ENCODE measurements at regions not wholly inside any gene's neighbourhood (a gene's known extent, or its start where the extent isn't known, plus 50 kb on each side); places are given as distances from the start of the nearest gene placed in this dataset.

DNA sequence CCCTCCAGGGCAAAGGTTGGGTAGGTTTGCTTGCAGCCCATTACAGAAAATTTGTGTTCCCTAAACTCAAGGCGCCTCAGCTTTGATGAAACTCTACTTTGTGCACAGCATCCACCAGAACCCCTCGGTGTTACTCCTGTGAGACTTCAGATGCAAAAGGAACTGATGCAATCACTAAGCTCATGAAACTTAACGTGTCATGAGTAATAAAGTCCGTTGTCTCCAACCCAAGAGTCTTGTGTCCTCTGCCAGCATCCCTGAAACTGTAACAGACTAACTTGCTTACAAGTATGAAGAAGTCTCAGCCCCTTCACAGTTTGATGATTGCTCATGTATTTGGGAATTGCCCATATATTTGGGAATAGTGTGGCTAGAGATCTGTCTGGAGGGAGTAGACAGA, 74.8 kb upstream of the MARCHF10 start:
- no peak overlapping the region for H3K27ac ChIP-seq (ENCODE audit: low read depth, low read length, severe bottlenecking)
- WGBS, 2 experiments (ENCODE audit: insufficient coverage in 2 of 2), result 95 to 100% methylated on average over 2 to 4 of the region's 4 CpGs
- no peaks in the 10 kb centered on the region for H3K36me3 ChIP-seq (ENCODE audit: control insufficient read depth, insufficient read depth, low read length)
- H3K9me3 ChIP-seq (ENCODE audit: control insufficient read depth, low read length), result no peaks in the 10 kb centered on the region
- H3K4me3 ChIP-seq (ENCODE audit: extremely low read depth, insufficient read depth, low read length, poor library complexity, severe bottlenecking), result no peak overlapping the region
- H3K4me1 ChIP-seq (ENCODE audit: control insufficient read depth, insufficient read depth, low read length, poor library complexity, severe bottlenecking), result no peaks in the 10 kb centered on the region

DNA sequence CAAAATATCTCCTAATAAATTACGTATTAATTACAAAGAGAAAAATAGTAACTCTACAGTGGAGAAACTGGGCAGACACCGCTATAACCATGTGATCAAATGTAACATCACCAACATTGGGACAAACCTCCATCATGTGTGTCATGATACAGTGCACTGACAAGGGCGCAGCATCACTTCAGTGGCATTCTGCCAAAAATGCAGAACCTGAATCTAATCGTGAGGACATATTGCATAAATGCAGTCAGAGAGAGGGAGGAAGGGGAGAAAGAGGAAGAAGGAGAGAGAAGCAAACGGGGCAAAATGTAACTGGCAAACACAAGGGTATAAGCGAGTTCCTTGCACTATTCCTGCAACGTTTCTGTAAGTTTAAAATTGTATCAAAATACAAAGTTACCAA, 74.2 kb upstream of the MARCHF10 start:
- H3K27ac ChIP-seq (ENCODE audit: low read depth, low read length, severe bottlenecking), result no peak overlapping the region
- H3K4me1 ChIP-seq (ENCODE audit: control insufficient read depth, insufficient read depth, low read length, poor library complexity, severe bottlenecking), result no peaks in the 10 kb centered on the region
- no peaks in the 10 kb centered on the region for H3K9me3 ChIP-seq (ENCODE audit: control insufficient read depth, low read length)
- H3K36me3 ChIP-seq (ENCODE audit: control insufficient read depth, insufficient read depth, low read length), result no peaks in the 10 kb centered on the region
- 88 to 97% methylated on average over 4 to 6 of the region's 7 CpGs for WGBS, 2 experiments (ENCODE audit: insufficient coverage in 2 of 2)
- no peak overlapping the region for H3K4me3 ChIP-seq (ENCODE audit: extremely low read depth, insufficient read depth, low read length, poor library complexity, severe bottlenecking)

DNA sequence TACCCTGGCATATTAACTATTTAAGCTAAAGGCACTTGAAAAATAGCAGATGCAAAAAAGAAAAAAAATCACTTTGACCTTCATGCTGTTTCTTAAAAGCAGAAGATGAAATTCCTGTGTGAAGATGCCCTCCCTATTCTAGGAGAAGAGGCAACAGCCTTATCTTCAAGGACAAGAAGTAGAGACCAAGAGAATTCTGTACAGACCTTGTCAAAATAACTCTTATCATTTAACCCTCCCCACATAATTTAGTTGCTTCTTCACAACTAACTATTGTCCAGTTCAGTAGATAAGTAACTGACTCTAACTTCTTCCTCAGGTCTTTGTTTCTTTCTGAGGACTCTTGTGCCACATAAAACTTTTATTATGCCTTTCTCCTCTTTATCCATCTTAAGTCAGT, 72.0 kb upstream of the MARCHF10 start:
- Histone ChIP-seq H3K36me3 (ENCODE audit: control insufficient read depth, insufficient read depth, low read length) (no peaks in the 10 kb centered on the region), H3K4me1 (ENCODE audit: control insufficient read depth, insufficient read depth, low read length, poor library complexity, severe bottlenecking) (no peaks in the 10 kb centered on the region), H3K27ac (ENCODE audit: low read depth, low read length, severe bottlenecking) (no peak overlapping the region), H3K9me3 (ENCODE audit: control insufficient read depth, low read length) (no peaks in the 10 kb centered on the region), H3K4me3 (ENCODE audit: extremely low read depth, insufficient read depth, low read length, poor library complexity, severe bottlenecking) (no peak overlapping the region)

DNA sequence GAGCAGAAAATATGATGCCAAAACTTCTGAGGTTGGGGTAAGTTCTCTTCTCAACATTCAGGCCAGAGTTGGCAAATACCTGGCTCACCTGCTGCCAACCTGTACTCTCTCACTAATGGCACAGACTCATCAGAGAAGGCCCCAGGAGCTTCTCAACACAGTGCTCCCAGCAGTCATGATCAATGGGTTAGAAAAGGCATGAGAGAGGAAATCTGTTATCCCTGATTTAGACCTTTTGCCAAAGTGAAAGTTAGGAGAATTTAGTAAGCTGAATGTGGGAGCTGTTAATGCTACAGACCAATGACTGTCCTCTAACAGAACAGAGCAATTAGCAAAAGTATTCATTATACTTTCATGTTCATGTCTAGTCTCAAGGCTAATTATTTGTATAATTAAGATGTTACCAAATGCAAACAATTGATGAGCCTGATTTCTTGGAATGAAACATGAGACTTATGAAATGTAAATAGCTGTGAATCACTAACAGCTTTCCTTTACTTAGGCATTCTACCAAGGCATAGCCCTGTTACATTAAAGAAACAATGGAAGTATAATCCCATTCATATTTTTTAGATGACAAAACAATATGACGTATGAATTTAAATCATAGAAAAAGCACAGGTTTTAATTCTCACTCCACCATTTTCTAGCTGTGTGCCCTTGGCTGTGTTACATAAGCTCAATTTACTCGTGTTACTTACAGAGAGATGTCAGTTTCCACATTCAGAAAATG, 68.7 kb upstream of the MARCHF10 start:
- no peak overlapping the region for H3K4me3 ChIP-seq (ENCODE audit: extremely low read depth, insufficient read depth, low read length, poor library complexity, severe bottlenecking)
- no peaks in the 10 kb centered on the region for H3K36me3 ChIP-seq (ENCODE audit: control insufficient read depth, insufficient read depth, low read length)
- no peaks in the 10 kb centered on the region for H3K4me1 ChIP-seq (ENCODE audit: control insufficient read depth, insufficient read depth, low read length, poor library complexity, severe bottlenecking)
- H3K27ac ChIP-seq (ENCODE audit: low read depth, low read length, severe bottlenecking), result no peak overlapping the region
- WGBS, 2 experiments (ENCODE audit: insufficient coverage in 2 of 2), result 100% methylated on average over 1 of the region's 2 CpGs
- no peaks in the 10 kb centered on the region for H3K9me3 ChIP-seq (ENCODE audit: control insufficient read depth, low read length)

DNA sequence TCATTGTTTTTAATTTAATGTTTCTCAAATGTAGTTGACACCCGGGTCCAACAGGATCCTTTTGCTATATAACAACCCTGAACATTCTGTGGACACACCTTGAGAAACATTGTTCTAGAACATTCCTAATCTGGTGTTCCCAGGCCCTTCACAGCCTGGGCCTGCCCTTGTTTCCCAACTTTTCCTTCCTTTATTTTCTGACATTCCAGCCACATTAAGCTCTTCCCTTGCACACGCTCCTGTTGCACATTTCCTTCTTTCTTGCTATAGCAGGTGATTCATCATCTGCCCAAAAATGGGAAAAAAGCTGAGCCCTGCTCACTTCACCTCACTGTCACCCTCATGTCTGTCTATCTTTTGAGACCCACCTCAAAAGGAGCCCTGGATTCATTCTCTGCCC, 67.9 kb upstream of the MARCHF10 start:
- Histone ChIP-seq H3K9me3 (ENCODE audit: control insufficient read depth, low read length) (no peaks in the 10 kb centered on the region), H3K36me3 (ENCODE audit: control insufficient read depth, insufficient read depth, low read length) (no peaks in the 10 kb centered on the region), H3K4me3 (ENCODE audit: extremely low read depth, insufficient read depth, low read length, poor library complexity, severe bottlenecking) (no peak overlapping the region), H3K27ac (ENCODE audit: low read depth, low read length, severe bottlenecking) (no peak overlapping the region), H3K4me1 (ENCODE audit: control insufficient read depth, insufficient read depth, low read length, poor library complexity, severe bottlenecking) (no peaks in the 10 kb centered on the region)
- WGBS, 2 experiments (ENCODE audit: insufficient coverage in 2 of 2), result 94 to 100% methylated on average over 1 to 2 of the region's 2 CpGs

DNA sequence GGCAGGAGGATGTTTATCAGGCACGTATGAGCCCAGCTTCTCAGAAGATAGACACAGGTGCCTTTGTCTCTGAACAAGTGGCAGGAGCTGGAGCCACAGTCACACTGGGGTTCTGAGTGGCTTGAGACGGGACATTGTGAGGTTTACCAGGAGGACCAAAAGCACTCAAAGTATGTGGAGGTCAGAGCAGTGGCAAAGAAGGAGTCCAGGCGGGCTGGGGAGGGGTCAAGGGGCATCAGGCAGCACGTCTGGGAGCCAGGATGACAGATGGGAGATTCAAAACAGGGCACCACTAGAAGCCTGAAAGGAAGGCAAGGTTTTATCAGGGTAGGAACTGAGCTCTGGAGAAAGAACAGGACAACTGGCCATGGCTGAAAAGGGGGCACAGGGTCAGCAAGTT, 67.2 kb upstream of the MARCHF10 start:
- Histone ChIP-seq H3K27ac (ENCODE audit: low read depth, low read length, severe bottlenecking) (no peak overlapping the region), H3K9me3 (ENCODE audit: control insufficient read depth, low read length) (no peaks in the 10 kb centered on the region)
- WGBS, 2 experiments (ENCODE audit: insufficient coverage in 2 of 2), result 78 to 100% methylated on average over 1 to 4 of the region's 4 CpGs

DNA sequence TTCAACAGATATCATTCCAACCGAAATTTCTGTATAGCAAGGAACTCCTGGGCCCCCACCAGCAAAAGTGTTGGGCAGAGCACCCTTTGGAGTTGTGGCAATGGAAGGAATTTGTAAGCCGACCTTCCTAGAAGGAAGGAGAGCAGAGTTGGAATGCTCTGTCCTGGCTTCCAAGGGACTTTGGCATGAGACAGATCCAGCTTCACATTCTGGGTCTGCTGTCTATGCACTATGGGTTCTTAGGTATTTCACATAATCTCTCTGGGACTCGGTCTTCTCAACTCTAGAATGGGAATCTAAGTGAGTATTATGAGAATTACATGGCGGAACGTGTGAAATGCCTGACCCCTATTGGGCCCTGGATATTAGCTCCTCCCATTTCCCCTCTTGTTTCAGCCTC, 63.2 kb upstream of the MARCHF10 start:
- Histone ChIP-seq H3K4me3 (ENCODE audit: extremely low read depth, insufficient read depth, low read length, poor library complexity, severe bottlenecking) (no peak overlapping the region), H3K36me3 (ENCODE audit: control insufficient read depth, insufficient read depth, low read length) (no peaks in the 10 kb centered on the region), H3K27ac (ENCODE audit: low read depth, low read length, severe bottlenecking) (peak overlapping the region; percentile 23), H3K4me1 (ENCODE audit: control insufficient read depth, insufficient read depth, low read length, poor library complexity, severe bottlenecking) (peaks cover 5% of the 10 kb centered on the region), H3K9me3 (ENCODE audit: control insufficient read depth, low read length) (no peaks in the 10 kb centered on the region)
- WGBS, 2 experiments (ENCODE audit: insufficient coverage in 2 of 2), result 82 to 94% methylated on average over 2 of the region's 5 CpGs

More for the DNA sequence above, 67.2 kb upstream of the MARCHF10 start:
- no peaks in the 10 kb centered on the region for H3K36me3 ChIP-seq (ENCODE audit: control insufficient read depth, insufficient read depth, low read length)
- no peak overlapping the region for H3K4me3 ChIP-seq (ENCODE audit: extremely low read depth, insufficient read depth, low read length, poor library complexity, severe bottlenecking)
- no peaks in the 10 kb centered on the region for H3K4me1 ChIP-seq (ENCODE audit: control insufficient read depth, insufficient read depth, low read length, poor library complexity, severe bottlenecking)

DNA sequence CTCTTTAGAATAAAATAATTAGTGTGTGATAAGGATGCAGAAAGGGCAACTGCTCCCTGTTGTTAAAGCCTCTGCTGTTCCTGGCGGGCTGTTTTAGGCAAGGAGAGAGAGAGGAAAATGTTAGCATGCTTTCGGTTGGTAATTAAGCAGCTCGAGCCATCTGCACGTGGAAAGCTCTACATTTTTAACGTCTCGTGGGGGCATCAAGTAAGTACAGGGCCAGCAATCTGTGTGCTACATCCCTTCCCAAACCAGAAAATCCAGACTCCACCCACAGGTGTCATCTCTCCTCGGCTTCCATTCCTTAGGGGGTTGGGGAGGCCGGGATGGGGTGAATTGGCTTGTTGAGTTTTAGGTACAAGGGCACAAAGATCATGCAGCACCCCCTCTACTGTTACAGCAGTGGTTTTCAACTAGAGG, 62.4 kb upstream of the MARCHF10 start:
- no peaks in the 10 kb centered on the region for H3K36me3 ChIP-seq (ENCODE audit: control insufficient read depth, insufficient read depth, low read length)
- H3K4me3 ChIP-seq (ENCODE audit: extremely low read depth, insufficient read depth, low read length, poor library complexity, severe bottlenecking), result no peak overlapping the region
- WGBS, 2 experiments (ENCODE audit: insufficient coverage in 2 of 2), result 49% methylated on average over 7 of the region's 8 CpGs; no CpG with 5 or more reads in 1 of the 2 experiments
- H3K9me3 ChIP-seq (ENCODE audit: control insufficient read depth, low read length), result no peaks in the 10 kb centered on the region
- H3K27ac ChIP-seq (ENCODE audit: low read depth, low read length, severe bottlenecking), result peak overlapping the region; percentile 79
- peaks cover 5% of the 10 kb centered on the region for H3K4me1 ChIP-seq (ENCODE audit: control insufficient read depth, insufficient read depth, low read length, poor library complexity, severe bottlenecking)

DNA sequence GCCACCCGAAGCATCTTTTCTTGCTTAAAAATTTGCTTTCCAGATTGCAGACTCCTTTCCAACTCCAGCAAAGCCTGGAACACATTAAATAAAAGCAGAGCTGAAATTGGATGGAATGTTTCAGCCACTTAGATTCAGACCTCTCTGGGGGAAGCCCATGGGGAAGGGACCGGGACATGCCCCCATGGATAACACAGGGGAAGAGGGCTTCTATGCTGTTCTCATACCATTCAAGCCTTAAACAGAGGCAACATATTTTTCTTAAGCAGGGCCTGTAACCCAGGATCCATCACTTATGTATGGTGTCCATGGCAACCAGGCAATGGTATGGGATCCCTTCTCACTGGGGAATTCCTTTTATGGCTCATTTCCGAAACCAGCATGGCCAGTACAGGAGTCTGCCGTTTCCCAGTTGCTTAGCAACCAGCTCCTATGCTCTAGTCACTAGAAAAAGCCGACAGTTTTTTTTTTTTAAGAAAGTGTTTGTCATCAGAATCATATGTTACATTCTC, 62.0 kb upstream of the MARCHF10 start:
- H3K9me3 ChIP-seq (ENCODE audit: control insufficient read depth, low read length), result no peaks in the 10 kb centered on the region
- 51 to 78% methylated on average over 2 to 3 of the region's 5 CpGs for WGBS, 2 experiments (ENCODE audit: insufficient coverage in 2 of 2)
- peak overlapping the region; percentile 83 for H3K27ac ChIP-seq (ENCODE audit: low read depth, low read length, severe bottlenecking)
- H3K36me3 ChIP-seq (ENCODE audit: control insufficient read depth, insufficient read depth, low read length), result no peaks in the 10 kb centered on the region
- peaks cover 5% of the 10 kb centered on the region for H3K4me1 ChIP-seq (ENCODE audit: control insufficient read depth, insufficient read depth, low read length, poor library complexity, severe bottlenecking)
- no peak overlapping the region for H3K4me3 ChIP-seq (ENCODE audit: extremely low read depth, insufficient read depth, low read length, poor library complexity, severe bottlenecking)

DNA sequence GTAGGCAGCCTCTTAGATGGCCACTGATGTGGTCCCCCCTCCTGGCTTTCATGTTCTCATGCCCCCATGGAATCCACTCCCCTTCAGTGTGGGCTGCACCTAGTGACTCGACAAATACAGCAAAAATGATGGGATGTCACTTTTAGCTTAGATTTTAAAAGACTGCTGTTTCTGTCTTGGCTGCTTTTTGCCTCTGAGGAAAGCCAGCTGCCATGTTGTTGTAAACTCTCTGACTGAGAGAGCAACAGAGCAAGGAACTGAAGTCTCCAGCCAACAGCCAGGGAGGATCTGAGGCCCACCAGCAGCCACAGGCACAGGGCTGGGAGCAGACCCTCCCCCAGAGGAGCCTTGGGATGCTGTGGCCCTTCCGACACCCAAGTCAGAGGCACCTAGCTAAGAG, 60.6 kb upstream of the MARCHF10 start:
- Histone ChIP-seq H3K9me3 (ENCODE audit: control insufficient read depth, low read length) (no peaks in the 10 kb centered on the region), H3K4me3 (ENCODE audit: extremely low read depth, insufficient read depth, low read length, poor library complexity, severe bottlenecking) (no peak overlapping the region), H3K36me3 (ENCODE audit: control insufficient read depth, insufficient read depth, low read length) (no peaks in the 10 kb centered on the region), H3K4me1 (ENCODE audit: control insufficient read depth, insufficient read depth, low read length, poor library complexity, severe bottlenecking) (peaks cover 5% of the 10 kb centered on the region), H3K27ac (ENCODE audit: low read depth, low read length, severe bottlenecking) (no peak overlapping the region)
- WGBS, 2 experiments (ENCODE audit: insufficient coverage in 2 of 2), result 92% methylated on average over 2 of the region's 2 CpGs; no CpG with 5 or more reads in 1 of the 2 experiments

DNA sequence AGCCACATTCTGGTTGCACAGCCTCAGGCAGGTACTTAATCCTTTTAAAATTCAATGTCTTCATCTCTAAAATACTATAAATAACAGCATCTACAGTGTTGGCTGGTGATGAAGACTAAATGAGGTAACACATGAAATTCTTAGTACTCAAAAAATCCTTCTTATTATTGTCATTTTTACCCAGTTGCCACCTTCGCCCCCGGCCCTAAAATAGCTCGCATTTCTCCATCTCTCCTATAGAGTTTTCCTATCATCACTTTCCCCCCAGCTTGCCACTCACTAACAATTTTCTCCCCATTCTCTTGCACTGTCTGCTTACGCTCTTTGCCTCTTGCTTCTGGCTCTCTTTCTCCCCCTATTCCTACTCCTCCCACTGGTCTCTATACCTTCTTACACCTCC, 59.9 kb upstream of the MARCHF10 start:
- Histone ChIP-seq H3K27ac (ENCODE audit: low read depth, low read length, severe bottlenecking) (no peak overlapping the region), H3K9me3 (ENCODE audit: control insufficient read depth, low read length) (no peaks in the 10 kb centered on the region), H3K4me1 (ENCODE audit: control insufficient read depth, insufficient read depth, low read length, poor library complexity, severe bottlenecking) (peaks cover 5% of the 10 kb centered on the region), H3K4me3 (ENCODE audit: extremely low read depth, insufficient read depth, low read length, poor library complexity, severe bottlenecking) (no peak overlapping the region), H3K36me3 (ENCODE audit: control insufficient read depth, insufficient read depth, low read length) (no peaks in the 10 kb centered on the region)
- 89 to 96% methylated on average over 4 of the region's 4 CpGs for WGBS, 2 experiments (ENCODE audit: insufficient coverage in 2 of 2)
